Astrocyte of the spinal cord (primary cell): ENCODE measurements at regions not wholly inside any gene's neighbourhood (a gene's known extent, or its start where the extent isn't known, plus 50 kb on each side); places are given as distances from the start of the nearest gene placed in this dataset.

Source experiments
- DNase-seq: peaks from one replicate; pipeline ENCODE4 v3.0.0; 2011; ENCODE audit warnings: low read depth, low spot score
- H3K4me3 ChIP-seq: 2 replicates; pipeline ENCODE4 v1.5.1; 2011; ENCODE audit warnings: low read depth, mild to moderate bottlenecking, low read length, moderate library complexity
- in situ Hi-C: cut with HindIII; loops from 2 replicates; pipeline ENCODE4 v1.10.0; 2017; ENCODE audit warnings: low sequenced_read_pairs
- TF ChIP-seq, protein P1 (sequence below): IDR thresholded peaks from 2 replicates; pipeline ENCODE4 v1.5.1; 2012; ENCODE audit warnings: low read depth, mild to moderate bottlenecking, low read length, inconsistent platforms

DNA sequence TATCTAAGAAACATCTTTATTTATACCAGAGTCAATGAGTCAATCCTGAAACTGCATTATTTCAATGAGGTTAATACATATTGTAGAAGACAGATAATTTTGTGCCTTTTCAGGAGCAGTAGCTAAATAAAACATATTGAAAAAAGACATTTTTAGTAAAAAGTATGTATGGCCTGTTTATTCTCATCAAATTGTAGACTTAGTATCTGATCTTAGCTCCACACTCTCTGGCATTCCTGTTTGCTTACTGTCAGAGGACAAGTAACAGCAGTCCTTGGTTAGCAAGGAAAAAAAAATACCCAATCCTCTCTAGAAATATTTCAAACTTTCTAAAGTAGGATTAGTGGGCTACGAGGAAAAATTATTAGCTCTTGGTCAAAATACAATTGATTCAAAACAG is 50.5 kb upstream of the GUCY1A1 start:
- no peak overlapping the region for H3K4me3 ChIP-seq
- TF ChIP-seq, protein P1, sequence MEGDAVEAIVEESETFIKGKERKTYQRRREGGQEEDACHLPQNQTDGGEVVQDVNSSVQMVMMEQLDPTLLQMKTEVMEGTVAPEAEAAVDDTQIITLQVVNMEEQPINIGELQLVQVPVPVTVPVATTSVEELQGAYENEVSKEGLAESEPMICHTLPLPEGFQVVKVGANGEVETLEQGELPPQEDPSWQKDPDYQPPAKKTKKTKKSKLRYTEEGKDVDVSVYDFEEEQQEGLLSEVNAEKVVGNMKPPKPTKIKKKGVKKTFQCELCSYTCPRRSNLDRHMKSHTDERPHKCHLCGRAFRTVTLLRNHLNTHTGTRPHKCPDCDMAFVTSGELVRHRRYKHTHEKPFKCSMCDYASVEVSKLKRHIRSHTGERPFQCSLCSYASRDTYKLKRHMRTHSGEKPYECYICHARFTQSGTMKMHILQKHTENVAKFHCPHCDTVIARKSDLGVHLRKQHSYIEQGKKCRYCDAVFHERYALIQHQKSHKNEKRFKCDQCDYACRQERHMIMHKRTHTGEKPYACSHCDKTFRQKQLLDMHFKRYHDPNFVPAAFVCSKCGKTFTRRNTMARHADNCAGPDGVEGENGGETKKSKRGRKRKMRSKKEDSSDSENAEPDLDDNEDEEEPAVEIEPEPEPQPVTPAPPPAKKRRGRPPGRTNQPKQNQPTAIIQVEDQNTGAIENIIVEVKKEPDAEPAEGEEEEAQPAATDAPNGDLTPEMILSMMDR = no peak
- in situ Hi-C loops = no loop called here
- no peak for DNase-seq

DNA sequence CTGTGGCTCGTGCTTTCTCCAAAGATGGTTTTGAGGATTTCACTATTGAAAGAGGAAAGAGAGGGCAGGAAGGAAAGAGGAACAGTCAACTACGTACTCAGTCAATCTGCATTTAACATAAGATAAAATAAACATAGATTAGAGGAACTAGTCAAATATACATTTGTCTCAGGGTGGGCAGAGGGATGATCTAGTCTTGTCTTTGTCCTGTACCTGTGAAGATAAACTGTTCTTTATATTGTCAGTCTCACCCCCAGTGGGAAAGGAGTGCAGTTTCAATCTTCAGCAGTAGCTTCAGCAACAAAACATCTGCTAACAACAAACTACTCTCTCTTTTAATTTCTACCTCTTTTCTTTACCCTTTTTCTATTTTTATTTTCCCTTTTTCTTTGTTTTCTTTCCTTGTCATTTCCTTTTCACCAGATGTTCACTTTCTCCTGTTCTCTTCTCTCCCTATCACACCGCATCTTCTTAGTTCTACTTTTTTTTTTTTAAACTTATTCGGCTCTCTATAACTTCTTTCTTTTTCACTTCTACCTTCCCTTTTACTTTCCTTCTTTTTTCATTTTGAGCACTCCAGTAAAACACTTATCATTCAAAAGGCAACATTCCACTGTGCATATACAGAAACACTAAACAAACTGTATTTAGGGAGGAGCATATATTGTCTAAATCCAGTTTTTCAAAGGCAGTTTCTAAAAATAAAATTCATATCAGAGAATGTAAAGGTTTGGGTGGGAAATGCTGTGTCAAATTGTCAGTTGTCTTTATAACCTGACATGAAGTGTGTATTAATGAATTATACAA is 51.4 kb upstream of the GUCY1A1 start:
- no peak for DNase-seq
- in situ Hi-C loops = no loop called here
- no peak overlapping the region for H3K4me3 ChIP-seq
- TF ChIP-seq, protein P1 = no peak

- no peak overlapping the region for H3K4me3 ChIP-seq
- in situ Hi-C loops = no loop called here
- TF ChIP-seq, protein P1 = no peak
- no peak for DNase-seq
These were observed 52.4 kb upstream of the GUCY1A1 start for GRCh38 chr4:155614111-155614762.

DNA sequence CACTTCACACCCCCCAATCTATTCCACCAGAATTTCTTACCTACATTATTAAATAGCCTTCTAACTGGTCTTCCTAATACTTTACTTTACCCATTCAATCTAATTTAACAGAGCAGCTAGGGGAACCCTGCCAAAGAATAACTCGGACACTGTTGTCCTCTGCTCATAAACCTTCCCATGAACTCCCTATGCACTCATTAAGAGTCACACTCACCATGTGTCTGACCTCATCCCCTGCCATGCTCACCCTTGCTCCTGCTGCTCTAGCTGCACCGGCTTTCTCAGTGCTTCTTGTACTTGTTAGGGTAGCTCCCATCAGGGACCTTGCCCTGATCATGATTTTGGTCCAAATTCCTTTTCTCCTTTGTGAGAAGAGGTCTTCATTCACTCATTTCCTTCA is 54.6 kb upstream of the GUCY1A1 start:
- TF ChIP-seq, protein P1 = no peak
- H3K4me3 ChIP-seq = no peak overlapping the region
- no peak for DNase-seq
- in situ Hi-C loops = no loop called here

GRCh38 chr4:155611501-155611900 is 55.1 kb upstream of the GUCY1A1 start:
- TF ChIP-seq, protein P1 = no peak
- no peak overlapping the region for H3K4me3 ChIP-seq
- in situ Hi-C loops = no loop called here
- DNase-seq = no peak

DNA sequence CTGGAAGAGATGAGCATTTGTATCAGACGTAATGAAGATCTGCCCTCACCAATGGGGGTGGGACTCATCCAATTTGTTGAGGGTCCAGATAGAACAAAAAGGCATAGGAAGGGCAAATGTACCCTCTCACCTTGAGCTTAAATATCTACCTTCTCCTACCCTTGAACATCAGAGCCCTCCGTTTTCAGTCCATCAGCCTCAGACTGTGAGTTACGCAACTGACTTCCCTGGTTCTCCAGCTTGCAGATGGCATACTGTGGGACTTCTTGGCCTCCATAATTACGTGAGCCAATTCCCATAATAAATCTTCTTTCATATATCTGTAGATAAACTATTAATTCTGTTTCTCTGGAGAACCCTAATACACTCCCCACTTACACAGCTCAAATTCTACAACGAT is 56.5 kb upstream of the GUCY1A1 start:
- H3K4me3 ChIP-seq = no peak overlapping the region
- DNase-seq = no peak
- in situ Hi-C loops = no loop called here
- TF ChIP-seq, protein P1 = no peak
